NCI-H1105 (cell line): ENCODE measurements at regions not wholly inside any gene's neighbourhood (a gene's known extent, or its start where the extent isn't known, plus 50 kb on each side); places are given as distances from the start of the nearest gene placed in this dataset.
"Not testable (repeated sequence)": the region's sequence is repeated elsewhere in the genome, so short reads cannot be mapped to it uniquely, and the experiment has no call there.

Source experiments
- DNase-seq: peaks from one replicate; lab custom pipeline; 2025; lab: John Stamatoyannopoulos, UW

DNA sequence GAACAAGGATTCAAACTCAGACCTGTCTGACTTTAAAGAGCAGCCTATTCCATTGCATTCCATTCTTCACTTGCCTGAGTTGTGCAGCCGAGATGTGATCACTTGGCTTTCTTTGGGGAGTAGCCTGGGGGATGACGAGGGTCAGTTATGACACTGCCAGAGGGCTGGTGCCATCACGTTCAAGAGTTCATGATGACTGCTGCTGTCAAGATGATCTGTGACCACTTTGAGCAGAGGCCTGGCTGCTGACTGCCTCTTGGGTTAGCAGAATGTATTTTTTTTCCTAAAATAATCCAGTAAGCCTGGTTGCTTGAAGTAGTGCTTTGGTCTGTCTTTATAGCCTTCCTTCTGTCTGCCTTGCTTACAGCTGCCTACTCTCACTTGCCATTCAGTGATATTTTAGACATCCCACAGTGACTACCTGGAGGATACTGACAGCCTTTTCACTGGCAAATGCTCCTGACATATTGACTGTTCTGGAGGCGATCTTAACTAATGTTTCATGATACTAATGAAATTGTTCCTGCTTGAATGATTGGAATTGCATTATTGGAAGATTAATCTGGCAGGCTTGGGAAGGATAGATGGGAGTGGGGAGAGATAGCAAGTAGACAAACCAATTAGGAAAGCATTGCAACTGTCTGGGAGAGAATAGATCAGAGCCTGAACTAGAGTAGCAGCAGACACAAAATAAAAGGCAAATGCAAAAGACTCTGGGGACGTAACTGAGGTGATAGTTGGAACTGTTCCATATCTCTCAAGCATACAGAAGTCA is 221.6 kb upstream of the LCORL start:
- DNase-seq, result no peak

GRCh38 chr4:18241727-18242126 is 220.2 kb upstream of the LCORL start:
- DNase-seq, result no peak

DNA sequence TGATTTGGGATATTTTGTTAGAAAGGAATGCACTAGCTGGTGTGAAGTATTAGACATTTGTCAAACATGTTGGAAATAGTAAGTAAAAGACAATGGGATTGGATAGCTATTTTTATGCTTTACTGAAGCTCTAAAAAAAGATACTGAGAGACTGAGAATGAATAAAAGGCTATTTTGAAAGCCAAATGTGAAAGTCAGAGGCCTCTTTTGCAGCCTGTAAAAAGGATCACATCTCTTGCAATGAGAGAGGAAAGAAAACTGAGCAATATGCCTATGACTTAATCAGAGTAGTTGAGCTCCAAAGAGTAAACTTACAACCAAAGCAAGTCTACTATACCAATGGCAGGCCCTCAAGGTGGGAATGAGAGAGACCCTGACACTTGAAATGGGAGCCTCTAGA is 212.6 kb upstream of the LCORL start:
- no peak for DNase-seq

DNA sequence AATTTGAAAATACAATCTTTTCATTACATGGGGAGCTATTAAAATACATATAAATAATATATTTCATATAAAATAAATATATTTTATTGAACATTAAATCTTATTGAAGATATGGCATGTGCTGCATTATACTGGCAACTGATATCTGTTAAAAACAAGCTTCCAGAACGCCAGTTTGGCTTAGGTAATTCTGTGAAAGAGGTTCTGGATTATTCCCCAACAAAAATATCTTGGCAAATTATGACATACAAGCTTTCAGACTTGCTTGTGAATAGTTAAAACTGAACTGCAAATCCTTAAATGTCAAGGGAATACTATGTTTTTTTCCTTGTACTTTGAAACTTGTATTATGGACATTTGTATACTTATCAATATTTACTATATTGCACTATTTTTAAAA is 210.2 kb upstream of the LCORL start:
- DNase-seq, result no peak

DNA sequence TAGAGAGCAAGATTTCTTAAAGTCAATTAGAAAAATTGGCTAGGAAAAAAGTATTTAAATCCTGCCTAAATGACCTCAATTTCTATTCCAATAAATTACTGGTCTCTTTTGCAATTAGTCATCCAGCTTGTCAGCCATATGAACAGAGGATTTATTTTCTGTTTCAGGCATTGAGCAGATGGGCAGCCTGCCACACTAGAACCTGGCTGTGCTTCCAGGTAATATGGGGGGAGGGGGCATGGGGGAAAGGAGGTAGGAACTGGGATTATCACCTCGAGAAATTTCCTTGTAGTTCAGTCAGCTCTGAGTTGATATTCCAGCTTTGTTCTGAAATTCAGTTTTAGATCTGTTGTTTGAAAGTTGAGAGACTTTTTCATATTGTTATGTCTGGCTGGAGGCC is 206.3 kb upstream of the LCORL start:
- no peak for DNase-seq

GRCh38 chr4:18214411-18215055 is 193.0 kb upstream of the LCORL start:
- no peak for DNase-seq

- DNase-seq, result no peak
Observed at GRCh38 chr4:18213576-18214198, 192.1 kb upstream of the LCORL start.

DNA sequence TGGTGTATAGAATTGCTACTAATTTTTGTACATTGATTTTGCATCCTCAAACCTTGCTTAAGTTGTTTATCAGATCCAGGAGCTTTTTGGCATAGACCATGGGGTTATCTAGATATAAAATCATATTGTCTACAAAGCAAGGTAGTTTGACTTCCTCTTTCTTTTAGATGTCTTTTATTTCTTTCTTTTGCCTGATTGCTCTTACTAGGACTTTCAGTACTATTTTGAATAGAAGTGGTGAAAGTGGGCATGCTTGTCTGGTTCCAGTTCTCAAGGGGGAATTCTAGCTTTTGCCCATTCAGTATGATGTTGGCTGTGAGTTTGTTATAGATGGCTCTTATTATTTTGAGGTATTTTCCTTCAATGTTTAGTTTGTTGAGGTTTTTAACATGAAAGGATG is 187.9 kb upstream of the LCORL start:
- DNase-seq, result no peak

GRCh38 chr4:18203966-18204365 is 182.4 kb upstream of the LCORL start:
- no peak for DNase-seq

GRCh38 chr4:18202486-18202885 is 180.9 kb upstream of the LCORL start:
- DNase-seq, result no peak

GRCh38 chr4:18201885-18202284 is 180.3 kb upstream of the LCORL start:
- DNase-seq, result no peak

- DNase-seq, result no peak
Observed at GRCh38 chr4:18198653-18199052, 177.1 kb upstream of the LCORL start.

GRCh38 chr4:18197467-18197866 is 175.9 kb upstream of the LCORL start:
- no peak for DNase-seq

DNA sequence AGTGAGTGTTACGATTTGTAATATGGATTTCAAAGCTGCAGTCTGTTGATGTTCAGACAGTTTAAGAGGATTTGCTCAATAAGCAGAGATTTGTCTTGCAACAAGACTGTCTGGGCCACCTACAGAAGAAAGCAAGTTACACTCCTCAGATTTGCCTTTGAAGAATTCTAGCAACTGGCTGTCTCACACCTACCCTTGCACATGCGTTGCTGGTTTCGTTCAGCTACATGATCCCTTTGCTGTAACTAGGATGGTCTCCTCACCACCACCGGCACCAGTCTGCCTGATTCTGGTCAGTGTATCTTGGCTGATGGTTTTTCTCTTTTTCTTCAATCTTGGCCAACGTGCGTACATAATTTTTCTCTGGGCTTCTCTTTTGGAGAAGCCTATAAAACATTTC is 172.7 kb upstream of the LCORL start:
- DNase-seq, result no peak

- no peak for DNase-seq
Observed at GRCh38 chr4:18192901-18193300, 171.3 kb upstream of the LCORL start.

DNA sequence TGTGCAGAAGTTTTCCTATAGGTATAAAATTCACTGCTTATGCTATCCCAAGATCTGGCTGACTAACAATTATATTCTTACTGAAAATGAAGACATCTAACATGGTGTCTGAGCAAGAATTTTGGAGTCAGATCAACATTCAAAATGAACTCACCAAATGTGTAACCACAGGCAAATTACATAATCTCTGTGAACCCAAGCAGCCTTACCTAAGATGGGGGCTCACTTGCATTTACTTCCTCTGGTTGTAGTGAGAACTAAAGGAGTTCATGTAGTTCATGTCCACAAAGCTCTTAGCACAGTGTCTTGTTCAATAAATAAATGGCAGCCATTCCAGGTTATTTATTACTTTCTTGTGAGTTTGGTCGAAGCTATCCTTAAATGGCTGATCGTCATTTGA is 163.9 kb upstream of the LCORL start:
- DNase-seq, result no peak

DNA sequence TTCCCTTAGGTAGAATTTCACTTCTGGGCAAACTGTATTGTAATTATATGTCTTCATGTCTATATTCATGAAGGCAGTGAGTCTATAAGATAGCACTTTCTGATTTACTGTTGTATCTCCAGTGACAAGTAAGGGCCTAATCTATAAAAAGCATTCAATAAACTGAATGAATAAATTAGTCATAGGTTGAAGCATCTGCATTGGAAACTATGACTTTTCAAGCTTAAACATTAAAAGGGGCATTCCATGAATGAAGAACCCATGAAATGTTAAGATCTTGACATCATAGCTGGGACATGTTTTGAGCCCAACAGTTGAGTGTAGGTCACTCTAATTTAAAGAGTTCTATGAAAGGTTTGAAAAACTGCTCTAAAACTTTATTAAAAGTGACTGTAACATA is 159.3 kb upstream of the LCORL start:
- no peak for DNase-seq

- DNase-seq, result no peak
Observed at GRCh38 chr4:18180122-18180521, 158.6 kb upstream of the LCORL start.

- DNase-seq, result no peak
Observed at GRCh38 chr4:18171896-18172295, 150.3 kb upstream of the LCORL start.

DNA sequence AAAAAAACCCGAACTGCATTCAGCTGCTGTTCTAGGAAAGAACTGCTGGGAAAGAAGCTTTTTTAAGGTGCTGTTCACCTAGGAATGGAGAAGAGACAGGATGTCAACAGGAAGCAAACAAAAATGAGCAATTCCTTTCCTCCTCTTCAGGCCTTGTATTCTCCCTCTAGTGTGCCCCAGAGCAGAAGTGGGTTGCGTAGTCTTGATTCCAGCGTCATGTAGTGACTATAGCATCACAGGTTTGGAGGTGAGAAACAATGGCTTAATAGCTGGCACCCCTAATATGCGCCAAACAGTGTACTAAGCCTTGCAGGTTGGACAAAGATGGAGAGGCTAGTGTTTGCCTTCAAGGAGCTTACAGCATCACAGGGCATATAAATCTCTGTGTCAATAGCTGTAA is 146.3 kb upstream of the LCORL start:
- no peak for DNase-seq

GRCh38 chr4:18166925-18167324 is 145.4 kb upstream of the LCORL start:
- DNase-seq, result no peak

GRCh38 chr4:18162453-18162852 is 140.9 kb upstream of the LCORL start:
- no peak for DNase-seq

- not testable (repeated sequence) for DNase-seq
Observed at GRCh38 chr4:18159117-18159912, 137.8 kb upstream of the LCORL start.
